ENCODE measurements at regions not wholly inside any gene's neighbourhood (a gene's known extent, or its start where the extent isn't known, plus 50 kb on each side); places are given as distances from the start of the nearest gene placed in this dataset.

DNA sequence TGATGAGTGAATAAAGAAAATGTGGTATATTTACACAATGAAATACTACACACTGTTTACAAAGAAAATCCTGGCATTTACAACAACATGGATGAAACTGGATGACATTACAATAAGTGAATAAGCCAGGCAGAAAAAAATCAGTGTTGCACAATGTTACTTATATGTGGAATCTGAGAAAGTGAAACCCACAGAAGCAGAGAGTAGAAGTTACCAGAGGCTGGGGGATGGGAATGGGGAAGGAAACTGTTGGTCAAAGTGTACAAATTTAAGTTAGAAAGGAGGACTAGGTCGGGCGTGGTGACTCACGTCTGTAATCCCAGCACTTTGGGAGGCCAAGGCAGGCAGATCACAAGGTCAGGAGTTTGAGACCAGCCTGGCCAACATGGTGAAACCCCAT lies 538.5 kb upstream of the MKI67 start:
- Histone ChIP-seq H4K20me1 (ENCODE audit: insufficient read depth, low read depth, low read length) (no peaks in the 10 kb centered on the region), H3K4me2 (ENCODE audit: low read depth, low read length, poor library complexity, severe bottlenecking) (no peak overlapping the region), H3K9me2 (replicated peaks; ENCODE audit: insufficient read depth, low read length) (no peaks in the 10 kb centered on the region), H3K4me3 (ENCODE audit: low read length) (no peak overlapping the region), H2AFZ (ENCODE audit: low read length) (no peak overlapping the region), H3K4me1 (ENCODE audit: low read length) (no peaks in the 10 kb centered on the region), H3K9ac (ENCODE audit: low read length) (no peak overlapping the region), H3K9me3 (ENCODE audit: low read length) (no peaks in the 10 kb centered on the region; the same call in 1 of the 2 replicates), H3K36me3 (ENCODE audit: insufficient read depth, low read length) (no peaks in the 10 kb centered on the region), H3K27me3 (ENCODE audit: low read length) (no peaks in the 10 kb centered on the region), H3K27ac (ENCODE audit: low read length) (no peak overlapping the region), H3K79me2 (ENCODE audit: low read length) (no peaks in the 10 kb centered on the region)
- no peak for DNase-seq

- H4K20me1 ChIP-seq (ENCODE audit: insufficient read depth, low read depth, low read length): no peaks in the 10 kb centered on the region
- H3K36me3 ChIP-seq (ENCODE audit: insufficient read depth, low read length): no peaks in the 10 kb centered on the region
- H3K9me3 ChIP-seq (ENCODE audit: low read length): no peaks in the 10 kb centered on the region
- H3K79me2 ChIP-seq (ENCODE audit: low read length): no peaks in the 10 kb centered on the region
- H3K9ac ChIP-seq (ENCODE audit: low read length): no peak overlapping the region
- no peak overlapping the region for H3K4me3 ChIP-seq (ENCODE audit: low read length)
- H3K27me3 ChIP-seq (ENCODE audit: low read length): no peaks in the 10 kb centered on the region
- no peak overlapping the region for H3K27ac ChIP-seq (ENCODE audit: low read length)
- H3K4me1 ChIP-seq (ENCODE audit: low read length): no peaks in the 10 kb centered on the region
- no peak overlapping the region for H3K4me2 ChIP-seq (ENCODE audit: low read depth, low read length, poor library complexity, severe bottlenecking)
- DNase-seq: no peak
- H3K9me2 ChIP-seq (replicated peaks; ENCODE audit: insufficient read depth, low read length): no peaks in the 10 kb centered on the region
- no peak overlapping the region for H2AFZ ChIP-seq (ENCODE audit: low read length)
These were observed 549.2 kb upstream of the MKI67 start for GRCh38 chr10:128675405-128675804.

DNA sequence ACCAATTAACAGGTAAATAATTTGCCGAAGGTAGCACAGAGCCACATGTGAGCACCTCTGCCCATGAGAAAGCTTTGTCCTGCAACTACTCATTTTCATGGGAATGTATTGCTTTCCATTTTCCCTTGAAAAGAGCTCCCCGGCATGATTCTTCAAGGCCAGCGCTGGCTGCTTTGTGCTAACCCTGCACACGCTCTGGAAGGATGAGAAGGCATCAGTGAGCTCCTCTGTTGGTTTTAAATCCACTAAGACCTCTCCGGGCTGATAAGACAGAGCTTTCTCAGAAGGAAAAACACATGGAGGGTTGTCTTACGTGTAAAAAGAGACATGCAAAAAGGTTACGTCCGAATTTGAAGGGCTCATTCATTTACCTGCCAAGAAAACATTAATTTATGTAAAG lies 553.9 kb upstream of the MKI67 start:
- Histone ChIP-seq H3K4me3 (ENCODE audit: low read length) (no peak overlapping the region), H3K4me2 (ENCODE audit: low read depth, low read length, poor library complexity, severe bottlenecking) (no peak overlapping the region), H3K27ac (ENCODE audit: low read length) (no peak overlapping the region), H3K27me3 (ENCODE audit: low read length) (no peaks in the 10 kb centered on the region), H3K9ac (ENCODE audit: low read length) (no peak overlapping the region), H3K9me2 (replicated peaks; ENCODE audit: insufficient read depth, low read length) (no peaks in the 10 kb centered on the region), H3K79me2 (ENCODE audit: low read length) (no peaks in the 10 kb centered on the region), H3K36me3 (ENCODE audit: insufficient read depth, low read length) (no peaks in the 10 kb centered on the region), H3K4me1 (ENCODE audit: low read length) (no peaks in the 10 kb centered on the region), H4K20me1 (ENCODE audit: insufficient read depth, low read depth, low read length) (no peaks in the 10 kb centered on the region), H2AFZ (ENCODE audit: low read length) (no peak overlapping the region), H3K9me3 (ENCODE audit: low read length) (no peaks in the 10 kb centered on the region)
- no peak for DNase-seq

DNA sequence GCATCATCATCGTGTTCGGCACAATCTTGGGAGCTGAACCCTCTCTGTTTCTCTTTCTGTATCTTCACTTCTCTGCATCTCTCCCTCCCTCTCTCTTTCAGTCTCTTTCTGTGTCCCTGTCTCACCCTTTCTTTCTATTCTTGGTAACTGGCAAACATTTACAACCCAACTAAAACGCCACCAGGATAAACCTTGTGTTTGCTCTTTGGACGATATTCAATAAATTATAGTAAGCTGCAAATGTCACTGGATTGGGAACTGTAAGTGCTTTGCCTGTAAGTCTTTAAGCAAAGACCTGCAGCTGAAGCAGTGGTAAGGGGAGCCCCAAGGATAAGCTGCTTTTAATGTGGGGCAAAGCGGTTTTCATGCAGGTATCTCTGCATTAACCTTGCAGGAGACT lies 558.0 kb upstream of the MKI67 start:
- Histone ChIP-seq H3K4me2 (ENCODE audit: low read depth, low read length, poor library complexity, severe bottlenecking) (no peak overlapping the region), H3K4me1 (ENCODE audit: low read length) (no peaks in the 10 kb centered on the region), H4K20me1 (ENCODE audit: insufficient read depth, low read depth, low read length) (no peaks in the 10 kb centered on the region), H3K9me2 (replicated peaks; ENCODE audit: insufficient read depth, low read length) (no peaks in the 10 kb centered on the region), H3K36me3 (ENCODE audit: insufficient read depth, low read length) (no peaks in the 10 kb centered on the region), H3K9ac (ENCODE audit: low read length) (no peak overlapping the region), H3K27ac (ENCODE audit: low read length) (no peak overlapping the region), H3K27me3 (ENCODE audit: low read length) (no peaks in the 10 kb centered on the region), H2AFZ (ENCODE audit: low read length) (no peak overlapping the region), H3K9me3 (ENCODE audit: low read length) (no peaks in the 10 kb centered on the region), H3K79me2 (ENCODE audit: low read length) (no peaks in the 10 kb centered on the region), H3K4me3 (ENCODE audit: low read length) (no peak overlapping the region)
- DNase-seq: no peak

DNA sequence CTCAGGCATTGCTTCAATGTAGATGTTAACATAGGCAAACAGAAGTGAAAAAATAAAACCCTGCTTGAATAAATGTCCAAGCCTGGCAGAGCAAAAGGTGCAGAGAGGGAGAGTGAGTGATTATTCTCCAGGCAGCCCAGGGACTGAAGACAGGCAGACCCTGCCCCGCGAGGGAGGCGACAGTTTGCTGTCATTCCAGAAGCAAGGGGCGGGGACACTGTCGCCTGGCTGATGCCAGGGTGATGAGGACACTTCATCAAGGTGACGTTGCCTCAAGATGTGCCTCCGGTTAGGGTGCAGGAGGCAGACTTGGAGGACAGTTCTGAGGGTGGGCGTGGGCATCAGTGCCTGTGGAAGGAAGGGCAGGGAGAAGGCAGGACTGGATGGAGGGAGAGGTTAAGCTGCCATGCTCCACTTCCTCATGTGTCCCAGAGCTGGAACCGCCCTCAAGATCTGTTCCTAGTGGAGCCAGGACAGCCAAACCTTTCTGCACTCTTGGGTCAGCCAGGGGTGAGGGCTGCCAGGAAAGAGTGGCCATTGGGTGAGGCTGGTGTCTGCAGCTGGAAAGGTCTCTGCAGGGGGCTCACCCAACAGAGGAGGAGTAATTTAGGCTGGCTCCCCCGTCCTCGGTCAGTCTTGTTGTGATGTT lies 560.5 kb upstream of the MKI67 start:
- Histone ChIP-seq H3K4me2 (ENCODE audit: low read depth, low read length, poor library complexity, severe bottlenecking) (no peak overlapping the region), H3K27me3 (ENCODE audit: low read length) (no peaks in the 10 kb centered on the region), H3K9ac (ENCODE audit: low read length) (no peak overlapping the region), H4K20me1 (ENCODE audit: insufficient read depth, low read depth, low read length) (no peaks in the 10 kb centered on the region), H3K9me3 (ENCODE audit: low read length) (no peaks in the 10 kb centered on the region), H3K4me3 (ENCODE audit: low read length) (no peak overlapping the region), H3K9me2 (replicated peaks; ENCODE audit: insufficient read depth, low read length) (no peaks in the 10 kb centered on the region), H2AFZ (ENCODE audit: low read length) (no peak overlapping the region), H3K79me2 (ENCODE audit: low read length) (no peaks in the 10 kb centered on the region), H3K27ac (ENCODE audit: low read length) (no peak overlapping the region), H3K4me1 (ENCODE audit: low read length) (no peaks in the 10 kb centered on the region), H3K36me3 (ENCODE audit: insufficient read depth, low read length) (no peaks in the 10 kb centered on the region)
- no peak for DNase-seq

GRCh38 chr10:128687408-128687807 lies 561.2 kb upstream of the MKI67 start:
- no peak for DNase-seq
- Histone ChIP-seq H3K79me2 (ENCODE audit: low read length) (no peaks in the 10 kb centered on the region), H3K4me1 (ENCODE audit: low read length) (no peaks in the 10 kb centered on the region), H3K9ac (ENCODE audit: low read length) (no peak overlapping the region), H3K9me2 (replicated peaks; ENCODE audit: insufficient read depth, low read length) (no peaks in the 10 kb centered on the region), H2AFZ (ENCODE audit: low read length) (no peak overlapping the region), H3K27ac (ENCODE audit: low read length) (no peak overlapping the region), H3K27me3 (ENCODE audit: low read length) (no peaks in the 10 kb centered on the region), H3K9me3 (ENCODE audit: low read length) (no peaks in the 10 kb centered on the region), H3K36me3 (ENCODE audit: insufficient read depth, low read length) (no peaks in the 10 kb centered on the region), H3K4me3 (ENCODE audit: low read length) (no peak overlapping the region), H4K20me1 (ENCODE audit: insufficient read depth, low read depth, low read length) (no peaks in the 10 kb centered on the region), H3K4me2 (ENCODE audit: low read depth, low read length, poor library complexity, severe bottlenecking) (no peak overlapping the region)

DNA sequence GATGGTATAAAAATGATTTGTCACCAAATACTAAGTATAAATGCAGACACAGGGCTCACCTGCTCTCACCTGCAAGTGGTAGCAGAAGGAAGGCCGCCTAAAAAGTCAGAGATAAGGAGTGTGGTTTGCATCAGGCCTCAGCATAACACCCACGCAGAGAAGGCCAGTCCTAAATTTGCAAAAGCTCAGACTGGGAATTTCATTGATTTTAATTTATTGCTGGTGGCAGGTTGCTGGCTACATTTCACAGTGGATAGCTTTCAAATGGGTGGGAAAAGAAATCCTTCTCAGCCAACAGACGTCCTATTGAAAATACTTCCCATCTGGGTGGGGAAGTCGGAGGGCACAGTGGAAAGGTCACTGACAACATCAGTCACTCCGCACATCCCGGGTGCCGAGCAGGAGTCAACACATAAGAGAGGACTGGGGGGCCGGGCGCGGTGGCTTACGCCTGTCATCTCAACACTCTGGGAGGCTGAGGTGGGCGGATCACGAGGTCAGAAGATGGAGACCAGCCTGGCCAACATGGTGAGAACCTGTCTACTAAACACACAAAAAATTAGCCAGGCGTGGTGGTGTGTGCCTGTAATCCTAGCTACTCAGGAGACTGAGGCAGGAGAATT lies 561.8 kb upstream of the MKI67 start:
- no peaks in the 10 kb centered on the region for H4K20me1 ChIP-seq (ENCODE audit: insufficient read depth, low read depth, low read length)
- H3K79me2 ChIP-seq (ENCODE audit: low read length): no peaks in the 10 kb centered on the region
- H3K27me3 ChIP-seq (ENCODE audit: low read length): no peaks in the 10 kb centered on the region
- no peak overlapping the region for H2AFZ ChIP-seq (ENCODE audit: low read length)
- H3K36me3 ChIP-seq (ENCODE audit: insufficient read depth, low read length): no peaks in the 10 kb centered on the region
- H3K4me1 ChIP-seq (ENCODE audit: low read length): no peaks in the 10 kb centered on the region
- H3K9me2 ChIP-seq (replicated peaks; ENCODE audit: insufficient read depth, low read length): no peaks in the 10 kb centered on the region
- no peaks in the 10 kb centered on the region for H3K9me3 ChIP-seq (ENCODE audit: low read length)
- H3K4me2 ChIP-seq (ENCODE audit: low read depth, low read length, poor library complexity, severe bottlenecking): no peak overlapping the region
- H3K9ac ChIP-seq (ENCODE audit: low read length): no peak overlapping the region
- no peak overlapping the region for H3K27ac ChIP-seq (ENCODE audit: low read length)
- H3K4me3 ChIP-seq (ENCODE audit: low read length): no peak overlapping the region
- no peak for DNase-seq

- DNase-seq: no peak
- no peaks in the 10 kb centered on the region for H3K27me3 ChIP-seq (ENCODE audit: low read length)
These were observed 563.4 kb upstream of the MKI67 start for GRCh38 chr10:128689667-128690066.

More at GRCh38 chr10:128689667-128690066, 563.4 kb upstream of the MKI67 start:
- Histone ChIP-seq H3K27ac (ENCODE audit: low read length) (no peak overlapping the region), H3K9me3 (ENCODE audit: low read length) (no peaks in the 10 kb centered on the region), H3K79me2 (ENCODE audit: low read length) (no peaks in the 10 kb centered on the region), H3K36me3 (ENCODE audit: insufficient read depth, low read length) (no peaks in the 10 kb centered on the region), H4K20me1 (ENCODE audit: insufficient read depth, low read depth, low read length) (no peaks in the 10 kb centered on the region), H2AFZ (ENCODE audit: low read length) (no peak overlapping the region), H3K9ac (ENCODE audit: low read length) (no peak overlapping the region), H3K4me2 (ENCODE audit: low read depth, low read length, poor library complexity, severe bottlenecking) (no peak overlapping the region), H3K4me3 (ENCODE audit: low read length) (no peak overlapping the region), H3K4me1 (ENCODE audit: low read length) (no peaks in the 10 kb centered on the region), H3K9me2 (replicated peaks; ENCODE audit: insufficient read depth, low read length) (no peaks in the 10 kb centered on the region)
